Skeletal muscle tissue (tissue), 3 donors: ENCODE measurements at regions not wholly inside any gene's neighbourhood (a gene's known extent, or its start where the extent isn't known, plus 50 kb on each side); places are given as distances from the start of the nearest gene placed in this dataset.
"Not testable (repeated sequence)": the region's sequence is repeated elsewhere in the genome, so short reads cannot be mapped to it uniquely, and the experiment has no call there.

Experiments
- H3K27ac ChIP-seq: one replicate; pipeline ENCODE4 v1.7.0; 2013; ENCODE audit warnings: mild to moderate bottlenecking, low read depth, low read length, inconsistent platforms
- H3K27me3 ChIP-seq, 3 donors: one replicate each; pipeline ENCODE4 v1.7.0; 2013; ENCODE audit warnings: low read length in 3 of 3; ENCODE audit not compliant: control insufficient read depth in 3 of 3, insufficient read depth in 3 of 3
- H3K36me3 ChIP-seq, 3 donors: one replicate each; pipeline ENCODE4 v1.7.0; 2013; ENCODE audit warnings: low read length in 3 of 3; ENCODE audit not compliant: control insufficient read depth in 3 of 3, insufficient read depth in 3 of 3
- H3K4me1 ChIP-seq, 3 donors: one replicate each; pipeline ENCODE4 v1.7.0; 2013; ENCODE audit warnings: low read length in 3 of 3, mild to moderate bottlenecking in 3 of 3; ENCODE audit not compliant: control insufficient read depth in 3 of 3, insufficient read depth in 3 of 3
- H3K4me3 ChIP-seq, 3 donors: one replicate each; pipeline ENCODE4 v1.7.0; 2013; ENCODE audit warnings: low read length in 3 of 3
- H3K9ac ChIP-seq, 3 donors: one replicate each; pipeline ENCODE4 v1.7.0; 2013; ENCODE audit warnings: low read length in 3 of 3, mild to moderate bottlenecking in 3 of 3, moderate library complexity in 2 of 3, low read depth in 1 of 3
- H3K9me3 ChIP-seq, 3 donors: one replicate each; pipeline ENCODE4 v1.7.0; 2013; ENCODE audit warnings: low read length in 3 of 3; ENCODE audit not compliant: control insufficient read depth in 3 of 3
- donor health status: Osteomylitis.

DNA sequence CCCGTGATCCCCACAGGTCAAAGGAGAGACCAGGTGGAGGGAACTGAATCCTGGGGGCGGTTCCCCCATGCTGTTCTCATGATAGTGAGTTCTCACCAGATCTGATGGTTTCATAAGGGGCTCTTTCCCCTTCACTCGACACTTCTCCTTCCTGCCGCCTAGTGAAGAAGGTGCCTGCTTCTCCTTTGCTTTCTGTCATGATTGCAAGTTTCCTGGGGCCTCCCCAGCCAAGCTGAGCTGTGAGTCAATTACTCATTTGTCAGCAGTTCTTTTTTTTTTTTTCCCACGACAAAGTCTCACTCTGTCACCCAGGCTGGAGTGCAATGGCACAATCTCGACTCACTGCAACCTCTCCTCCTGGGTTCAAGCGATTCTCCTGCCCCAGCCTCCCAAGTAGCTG lies 1530.4 kb downstream of the BRD1 start:
- H3K4me1 ChIP-seq: no peaks in the 10 kb centered on the region
- no peak overlapping the region for H3K27ac ChIP-seq
- H3K36me3 ChIP-seq: no peaks in the 10 kb centered on the region
- no peaks in the 10 kb centered on the region for H3K27me3 ChIP-seq
- no peak overlapping the region for H3K9ac ChIP-seq
- no peak overlapping the region for H3K4me3 ChIP-seq
- no peaks in the 10 kb centered on the region for H3K9me3 ChIP-seq

DNA sequence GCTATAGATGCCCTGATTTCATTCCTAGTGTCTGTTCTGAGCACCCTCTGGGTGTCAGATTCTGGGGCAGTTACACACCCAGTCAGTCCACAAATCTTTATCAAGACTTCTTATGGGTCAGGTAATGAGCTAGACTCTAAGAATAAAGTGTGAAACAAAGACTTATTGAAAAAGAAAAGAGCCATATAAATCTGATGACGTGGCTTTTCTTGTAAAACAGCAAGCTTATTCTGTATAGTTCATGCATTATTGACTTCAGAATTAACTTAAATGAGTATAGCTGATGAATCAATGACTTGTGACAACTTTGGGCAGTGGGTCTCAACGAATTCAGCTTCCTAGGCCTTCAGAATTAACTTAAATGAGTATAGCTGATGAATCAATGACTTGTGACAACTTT lies 1527.5 kb downstream of the TBC1D22A start:
- H3K27ac ChIP-seq, H3K4me3 ChIP-seq, H3K36me3 ChIP-seq, H3K27me3 ChIP-seq, H3K4me1 ChIP-seq, H3K9ac ChIP-seq, H3K9me3 ChIP-seq: not testable (repeated sequence)

DNA sequence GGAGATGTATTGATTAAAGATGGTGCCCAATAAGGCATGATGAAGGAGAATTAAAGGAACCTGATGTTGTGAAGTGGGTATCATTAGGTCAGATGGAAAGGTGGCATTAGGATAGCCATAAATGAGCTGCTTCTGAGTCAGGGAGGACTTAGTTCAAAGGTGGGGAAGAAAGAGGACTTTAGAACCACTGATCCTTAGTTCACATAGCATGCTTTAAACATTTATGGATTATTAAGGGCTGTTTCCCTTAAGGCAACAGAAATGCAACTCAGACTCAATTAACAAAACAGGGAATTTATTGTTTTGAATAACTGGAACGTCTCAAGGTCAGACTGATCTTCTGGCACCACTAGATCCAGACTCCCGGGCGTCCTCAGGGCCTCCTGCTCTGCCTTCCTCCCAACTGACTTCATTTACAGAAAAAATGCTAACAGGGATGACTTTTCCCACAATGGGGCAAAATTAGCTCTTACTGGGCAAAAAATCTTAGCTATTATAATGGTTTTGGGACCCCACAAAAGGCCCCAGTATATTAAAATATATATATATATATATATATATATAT lies 1526.0 kb downstream of the TBC1D22A start:
- Histone ChIP-seq H3K9ac (no peak overlapping the region), H3K9me3 (peaks cover 0 to 3% (median 1%) of the 10 kb centered on the region in 3 donors)

DNA sequence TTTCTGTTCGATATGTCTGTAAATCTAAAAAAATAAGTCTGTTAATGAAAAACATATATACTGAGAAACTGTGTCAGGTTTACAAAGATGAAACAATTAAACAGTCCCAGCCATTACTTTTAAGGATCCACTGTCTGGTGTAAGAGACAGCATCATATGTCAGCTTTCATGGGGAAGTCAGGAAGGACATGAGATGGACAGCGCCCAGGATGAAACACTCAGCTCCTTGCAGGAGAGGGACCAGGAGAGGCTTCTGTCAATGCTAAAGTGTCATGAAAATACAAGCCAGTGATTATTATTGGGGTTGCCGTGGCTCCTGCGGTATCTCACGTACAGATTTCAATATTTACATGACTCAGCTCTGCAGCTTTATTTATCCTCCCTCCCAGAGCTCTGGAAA lies 1524.6 kb downstream of the TBC1D22A start:
- no peaks in the 10 kb centered on the region for H3K4me1 ChIP-seq
- H3K27me3 ChIP-seq: no peaks in the 10 kb centered on the region
- H3K36me3 ChIP-seq: no peaks in the 10 kb centered on the region
- peaks cover 0 to 3% (median 1%) of the 10 kb centered on the region in 3 donors for H3K9me3 ChIP-seq
- H3K27ac ChIP-seq: no peak overlapping the region
- H3K4me3 ChIP-seq: no peak overlapping the region
- H3K9ac ChIP-seq: no peak overlapping the region

More for the DNA sequence above, 1526.0 kb downstream of the TBC1D22A start:
- H3K27ac ChIP-seq: no peak overlapping the region
- no peak overlapping the region for H3K4me3 ChIP-seq
- no peaks in the 10 kb centered on the region for H3K27me3 ChIP-seq
- H3K4me1 ChIP-seq: no peaks in the 10 kb centered on the region
- no peaks in the 10 kb centered on the region for H3K36me3 ChIP-seq

DNA sequence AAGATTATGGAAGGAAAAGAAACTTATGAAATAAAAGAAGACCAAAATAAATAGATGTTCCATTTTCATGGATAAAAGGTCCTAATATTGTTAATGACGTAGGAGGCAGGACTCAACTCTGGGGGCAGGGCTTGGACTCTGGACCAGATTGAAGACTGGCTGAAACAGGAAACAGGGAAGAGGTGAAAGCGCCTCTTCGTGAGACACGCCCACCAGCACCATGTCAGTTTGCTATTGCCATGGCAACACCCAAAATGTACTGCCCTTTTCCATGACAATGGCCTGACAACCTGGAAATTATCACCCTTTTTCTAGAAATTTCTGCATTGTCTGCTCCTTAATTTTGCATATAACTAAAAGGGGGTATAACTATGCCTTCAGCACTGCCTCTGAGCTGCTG lies 1522.2 kb downstream of the TBC1D22A start:
- Histone ChIP-seq H3K27ac (no peak overlapping the region), H3K4me3 (no peak overlapping the region), H3K27me3 (no peaks in the 10 kb centered on the region), H3K4me1 (no peaks in the 10 kb centered on the region), H3K36me3 (no peaks in the 10 kb centered on the region), H3K9me3 (peaks cover 0 to 3% (median 1%) of the 10 kb centered on the region in 3 donors), H3K9ac (no peak overlapping the region)

DNA sequence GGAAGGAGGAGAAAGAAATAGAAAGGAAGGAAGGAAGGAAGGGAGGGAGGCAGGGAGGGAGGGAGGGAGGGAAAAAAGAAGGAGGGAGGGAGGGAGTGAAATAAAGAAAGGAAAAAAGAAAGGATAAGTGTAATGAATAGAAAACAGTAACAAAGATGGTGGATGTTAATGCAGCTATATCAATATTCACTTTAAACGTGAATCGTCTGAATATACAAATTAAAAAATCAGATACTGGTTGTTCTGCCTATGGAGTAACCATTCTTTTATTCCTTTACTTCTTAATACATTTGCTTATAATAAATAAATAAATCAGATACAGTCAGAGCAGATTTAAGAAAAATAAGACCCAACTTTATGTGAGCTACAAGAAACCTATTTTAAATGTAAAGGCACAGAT lies 1520.4 kb downstream of the TBC1D22A start:
- peaks cover 0 to 13% (median 8%) of the 10 kb centered on the region in 3 donors for H3K27me3 ChIP-seq
- no peak overlapping the region for H3K9ac ChIP-seq
- no peak overlapping the region for H3K27ac ChIP-seq
- no peaks in the 10 kb centered on the region for H3K4me1 ChIP-seq
- peaks cover 0 to 1% (median 0%) of the 10 kb centered on the region in 3 donors for H3K9me3 ChIP-seq
- H3K36me3 ChIP-seq: no peaks in the 10 kb centered on the region
- no peak overlapping the region for H3K4me3 ChIP-seq

DNA sequence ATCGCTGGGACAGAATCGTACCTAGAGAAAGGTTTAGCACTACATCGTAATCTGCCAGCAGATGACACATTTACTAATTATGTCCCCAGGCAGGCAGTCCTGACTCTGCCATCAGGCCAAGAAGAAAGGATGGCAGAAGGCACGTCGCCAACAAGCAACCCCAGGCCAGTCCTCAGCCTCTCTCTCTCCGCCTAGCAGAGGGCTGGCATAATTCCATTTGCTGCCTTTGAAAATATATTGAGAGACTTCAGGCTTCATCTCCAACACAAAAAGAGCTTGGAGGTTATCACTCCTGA lies 1517.0 kb downstream of the TBC1D22A start:
- Histone ChIP-seq H3K9me3 (no peaks in the 10 kb centered on the region), H3K4me3 (no peak overlapping the region), H3K27ac (no peak overlapping the region), H3K9ac (no peak overlapping the region), H3K36me3 (no peaks in the 10 kb centered on the region), H3K4me1 (no peaks in the 10 kb centered on the region), H3K27me3 (peaks cover 18 to 33% (median 31%) of the 10 kb centered on the region in 3 donors)

DNA sequence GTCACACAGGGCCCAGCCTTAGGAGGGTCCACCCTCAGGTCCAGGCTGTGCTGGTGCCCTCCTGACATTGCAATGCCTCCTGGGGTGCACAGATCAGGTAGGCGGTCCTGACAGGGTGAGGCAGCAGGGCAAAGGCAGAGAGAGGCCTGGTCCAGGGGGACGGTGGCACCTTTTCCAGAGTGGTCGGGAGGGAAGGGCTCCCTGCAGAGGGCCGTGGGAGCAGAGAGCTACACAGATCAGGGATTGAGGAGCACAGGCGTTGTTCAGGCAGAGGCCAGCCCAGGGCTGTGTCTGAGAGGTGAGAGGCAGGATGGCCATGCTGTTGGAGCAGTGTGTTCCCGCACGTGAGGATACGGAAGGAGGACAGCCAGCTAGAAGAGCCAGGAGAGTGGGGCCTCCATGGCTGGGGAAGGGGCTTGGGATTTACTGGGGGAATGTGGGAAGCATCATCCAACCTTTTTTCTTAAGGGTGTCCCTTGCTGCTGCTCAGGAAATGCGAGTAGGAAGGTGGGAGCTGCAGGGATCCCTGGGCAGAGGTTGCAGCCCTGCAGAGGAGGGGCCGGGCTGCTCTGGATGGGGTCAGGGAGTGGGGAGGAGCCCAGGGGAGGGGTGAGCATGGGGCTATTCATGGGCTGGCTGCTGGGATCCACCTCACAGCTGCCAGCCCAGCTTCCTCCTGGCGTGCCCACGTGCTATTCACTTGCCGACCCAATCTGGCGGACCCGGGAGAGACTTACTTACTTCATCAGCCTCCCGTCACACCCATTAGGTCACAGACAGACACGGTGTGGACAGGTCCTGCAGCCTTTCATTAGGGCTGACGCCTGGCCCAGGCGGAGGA lies 1516.4 kb downstream of the TBC1D22A start:
- Histone ChIP-seq H3K27ac (no peak overlapping the region), H3K4me3 (no peak overlapping the region), H3K9me3 (no peaks in the 10 kb centered on the region), H3K36me3 (no peaks in the 10 kb centered on the region), H3K4me1 (no peaks in the 10 kb centered on the region), H3K27me3 (peaks cover 18 to 37% (median 33%) of the 10 kb centered on the region in 3 donors), H3K9ac (no peak overlapping the region)

DNA sequence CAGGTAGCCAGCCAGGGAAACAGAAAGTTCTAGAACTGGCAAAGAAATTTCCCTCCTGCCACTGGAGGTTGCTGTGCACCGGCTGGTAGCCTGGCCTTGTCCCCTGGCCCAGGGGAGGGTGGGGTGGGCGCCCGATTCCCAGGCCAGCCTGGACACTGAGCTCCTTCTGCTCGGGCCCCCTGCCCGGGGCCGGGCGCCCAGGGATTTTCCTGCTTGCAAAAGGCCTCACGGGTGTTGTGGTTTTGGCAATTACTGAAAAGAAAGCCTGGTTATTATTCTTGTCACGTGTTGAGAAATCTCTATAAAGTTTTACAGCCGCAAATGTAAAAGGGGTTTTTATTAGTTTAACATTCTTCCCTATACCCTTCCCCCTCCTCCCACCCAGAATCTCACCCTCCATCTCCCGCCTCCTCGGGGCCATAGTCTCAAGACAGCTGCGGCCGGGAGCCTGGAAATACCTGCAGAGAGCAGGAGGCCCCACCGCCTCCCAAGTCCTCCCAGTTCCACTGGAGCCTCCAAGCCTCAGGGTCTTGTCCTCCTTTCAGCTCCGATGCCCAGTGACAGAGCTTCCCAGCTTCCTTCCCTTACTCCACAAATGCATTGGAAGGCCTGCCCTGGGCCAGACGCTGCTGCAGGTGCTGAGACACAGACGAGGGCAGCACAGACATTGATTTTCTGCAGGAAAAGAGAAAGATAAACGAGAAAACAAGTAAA lies 1515.6 kb downstream of the TBC1D22A start:
- no peaks in the 10 kb centered on the region for H3K4me1 ChIP-seq
- H3K27me3 ChIP-seq: peaks cover 18 to 37% (median 35%) of the 10 kb centered on the region in 3 donors
- no peak overlapping the region for H3K9ac ChIP-seq
- no peaks in the 10 kb centered on the region for H3K9me3 ChIP-seq
- no peaks in the 10 kb centered on the region for H3K36me3 ChIP-seq
- no peak overlapping the region for H3K27ac ChIP-seq
- H3K4me3 ChIP-seq: no peak overlapping the region
